ENCODE measurements at regions not wholly inside any gene's neighbourhood (a gene's known extent, or its start where the extent isn't known, plus 50 kb on each side); places are given as distances from the start of the nearest gene placed in this dataset.
"Not testable (repeated sequence)": the region's sequence is repeated elsewhere in the genome, so short reads cannot be mapped to it uniquely, and the experiment has no call there.

DNA sequence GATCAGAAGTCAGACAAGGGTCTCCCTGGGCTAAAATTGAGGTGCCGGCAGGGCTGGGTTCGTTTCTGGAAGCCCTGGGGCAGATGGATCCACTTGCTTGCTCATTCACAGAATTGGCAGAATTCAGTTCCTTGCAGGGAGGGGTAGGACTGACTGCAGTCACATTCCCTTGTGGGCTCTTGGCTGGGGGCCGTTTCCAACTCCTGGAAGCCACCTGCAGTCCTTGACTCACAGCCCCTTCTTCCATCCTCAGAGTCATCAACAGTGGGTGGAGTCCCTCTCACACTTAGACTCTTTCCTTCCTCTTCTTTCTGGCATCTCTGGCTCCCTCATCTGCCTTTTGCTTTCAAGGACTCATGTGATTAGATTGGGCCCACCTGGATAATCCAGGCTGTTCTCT, 54.6 kb upstream of the NANOS1 start:
- Histone ChIP-seq H3K4me1 (ENCODE audit: control insufficient read depth, insufficient read depth, low read length) (no peaks in the 10 kb centered on the region), H3K4me3 (ENCODE audit: low read length) (no peak overlapping the region), H3K36me3 (ENCODE audit: insufficient read depth, low read length) (no peaks in the 10 kb centered on the region), H3K27me3 (ENCODE audit: control insufficient read depth, insufficient read depth, low read length) (peaks cover 47% of the 10 kb centered on the region), H3K9me3 (replicated peaks; ENCODE audit: low read length) (no peaks in the 10 kb centered on the region), H3K9ac (ENCODE audit: low read depth, low read length) (no peak overlapping the region), H3K4me2 (ENCODE audit: low read length) (no peak overlapping the region)

DNA sequence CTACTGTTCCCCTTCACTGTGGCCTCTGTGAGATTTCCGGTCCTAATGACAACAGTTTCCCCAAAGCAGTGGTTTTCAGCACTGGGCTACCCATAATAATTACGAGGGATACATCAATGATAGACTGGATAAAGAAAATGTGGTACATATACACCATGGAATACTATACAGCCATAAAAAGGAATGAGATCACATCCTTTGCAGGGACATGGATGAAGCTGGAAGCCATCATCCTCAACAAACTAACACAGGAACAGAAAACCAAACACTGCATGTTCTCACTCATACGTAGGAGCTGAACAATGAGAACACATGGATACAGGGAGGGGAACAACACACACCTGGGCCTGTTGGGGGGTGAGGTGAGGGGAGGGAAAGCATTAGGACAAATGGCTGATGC, 53.3 kb upstream of the NANOS1 start:
- H3K4me2 ChIP-seq (ENCODE audit: low read length); H3K9me3 ChIP-seq (replicated peaks; ENCODE audit: low read length); H3K36me3 ChIP-seq (ENCODE audit: insufficient read depth, low read length); H3K4me3 ChIP-seq (ENCODE audit: low read length); H3K9ac ChIP-seq (ENCODE audit: low read depth, low read length); H3K4me1 ChIP-seq (ENCODE audit: control insufficient read depth, insufficient read depth, low read length): not testable (repeated sequence)
- H3K27me3 ChIP-seq (ENCODE audit: control insufficient read depth, insufficient read depth, low read length): peaks cover 41% of the 10 kb centered on the region

DNA sequence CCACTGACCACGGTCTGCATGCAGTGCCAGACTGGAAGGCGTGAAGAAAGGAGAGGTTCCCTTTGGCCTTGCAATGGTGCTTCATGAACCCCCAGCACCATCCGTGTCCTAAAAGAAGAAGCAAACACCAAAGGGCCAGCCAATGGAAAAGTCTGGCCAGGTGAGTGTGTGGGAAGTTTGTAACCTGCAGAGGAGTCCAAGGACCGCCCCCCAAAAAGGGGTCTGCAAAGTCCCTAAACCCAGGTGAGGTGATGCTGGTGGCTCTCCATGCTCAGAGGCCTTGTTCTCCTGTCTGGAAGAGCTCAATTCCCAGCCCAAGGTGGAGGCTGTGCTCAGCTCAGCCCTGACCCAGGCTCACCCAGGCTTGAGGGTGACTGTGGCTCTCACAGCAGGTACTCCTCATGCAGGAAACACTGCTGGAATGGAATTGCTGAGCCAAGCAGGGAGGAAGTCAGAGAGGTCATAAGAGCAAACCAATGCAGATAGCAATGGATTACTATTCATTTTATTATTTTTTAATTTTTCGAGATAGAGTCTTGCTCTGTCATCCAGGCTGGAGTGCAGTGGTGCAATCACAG, 52.4 kb upstream of the NANOS1 start:
- Histone ChIP-seq H3K36me3 (ENCODE audit: insufficient read depth, low read length) (no peaks in the 10 kb centered on the region), H3K9me3 (replicated peaks; ENCODE audit: low read length) (no peaks in the 10 kb centered on the region), H3K27me3 (ENCODE audit: control insufficient read depth, insufficient read depth, low read length) (peaks cover 38% of the 10 kb centered on the region), H3K4me3 (ENCODE audit: low read length) (no peak overlapping the region), H3K4me1 (ENCODE audit: control insufficient read depth, insufficient read depth, low read length) (no peaks in the 10 kb centered on the region), H3K9ac (ENCODE audit: low read depth, low read length) (no peak overlapping the region), H3K4me2 (ENCODE audit: low read length) (no peak overlapping the region)

DNA sequence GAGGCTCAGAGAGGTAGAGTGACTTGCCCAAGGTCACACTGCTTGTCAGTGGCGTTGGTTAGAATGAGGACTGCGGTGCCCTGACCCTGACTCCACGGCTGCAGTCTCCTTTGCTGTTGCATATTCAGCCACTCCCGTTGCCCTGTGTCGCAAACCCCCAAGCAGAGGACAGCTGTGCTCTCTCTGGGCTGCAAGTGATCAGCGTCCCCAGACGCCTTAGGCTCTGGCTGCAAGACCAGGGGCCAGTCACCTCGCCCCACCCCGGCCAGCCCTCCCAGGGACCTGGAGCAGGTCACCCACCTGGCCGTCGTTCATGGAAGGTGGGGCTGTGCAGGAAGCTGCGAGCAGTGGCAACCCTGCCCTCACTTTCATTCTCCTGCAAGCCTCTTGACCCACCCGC, 51.7 kb upstream of the NANOS1 start:
- no peaks in the 10 kb centered on the region for H3K36me3 ChIP-seq (ENCODE audit: insufficient read depth, low read length)
- H3K9me3 ChIP-seq (replicated peaks; ENCODE audit: low read length): no peaks in the 10 kb centered on the region
- peaks cover 34% of the 10 kb centered on the region for H3K27me3 ChIP-seq (ENCODE audit: control insufficient read depth, insufficient read depth, low read length)
- H3K4me2 ChIP-seq (ENCODE audit: low read length): no peak overlapping the region
- H3K4me3 ChIP-seq (ENCODE audit: low read length): no peak overlapping the region
- H3K9ac ChIP-seq (ENCODE audit: low read depth, low read length): no peak overlapping the region
- no peaks in the 10 kb centered on the region for H3K4me1 ChIP-seq (ENCODE audit: control insufficient read depth, insufficient read depth, low read length)

DNA sequence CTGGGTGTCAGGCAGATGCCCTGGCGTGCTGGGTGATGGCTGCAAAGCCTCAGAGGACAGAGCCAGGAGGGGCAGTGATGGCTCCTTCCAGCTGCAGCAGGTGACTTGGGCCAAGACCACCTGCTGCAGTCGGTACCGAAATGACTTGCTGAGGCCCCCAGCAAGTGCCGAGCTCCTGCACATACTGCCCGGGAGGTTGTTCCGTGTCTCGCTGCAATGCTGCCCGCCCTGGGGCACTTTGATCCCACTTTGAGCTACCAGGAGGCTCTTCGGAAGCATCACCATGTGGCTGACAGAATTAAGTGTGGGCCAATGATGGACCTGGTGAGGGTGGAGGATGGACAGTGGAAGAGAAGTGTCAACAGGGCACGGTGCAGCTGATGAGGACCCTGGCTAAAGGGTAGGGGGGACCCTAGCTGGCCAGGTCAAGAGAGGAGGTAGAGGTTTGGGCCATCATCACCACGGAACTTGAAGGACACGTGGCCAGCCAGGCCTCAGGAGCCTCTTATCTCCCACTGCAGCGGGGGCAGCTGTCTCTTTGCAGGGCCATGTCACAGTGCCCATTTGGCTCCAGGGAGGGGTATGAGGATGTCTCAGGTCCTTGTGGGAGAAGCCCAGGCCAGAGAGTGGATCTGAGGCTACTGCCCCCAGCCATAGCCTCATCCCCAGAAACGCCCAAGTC, 51.1 kb upstream of the NANOS1 start:
- Histone ChIP-seq H3K4me3 (ENCODE audit: low read length) (no peak overlapping the region), H3K4me1 (ENCODE audit: control insufficient read depth, insufficient read depth, low read length) (no peaks in the 10 kb centered on the region), H3K9ac (ENCODE audit: low read depth, low read length) (no peak overlapping the region), H3K9me3 (replicated peaks; ENCODE audit: low read length) (no peaks in the 10 kb centered on the region), H3K4me2 (ENCODE audit: low read length) (no peak overlapping the region), H3K27me3 (ENCODE audit: control insufficient read depth, insufficient read depth, low read length) (peaks cover 30% of the 10 kb centered on the region), H3K36me3 (ENCODE audit: insufficient read depth, low read length) (no peaks in the 10 kb centered on the region)

DNA sequence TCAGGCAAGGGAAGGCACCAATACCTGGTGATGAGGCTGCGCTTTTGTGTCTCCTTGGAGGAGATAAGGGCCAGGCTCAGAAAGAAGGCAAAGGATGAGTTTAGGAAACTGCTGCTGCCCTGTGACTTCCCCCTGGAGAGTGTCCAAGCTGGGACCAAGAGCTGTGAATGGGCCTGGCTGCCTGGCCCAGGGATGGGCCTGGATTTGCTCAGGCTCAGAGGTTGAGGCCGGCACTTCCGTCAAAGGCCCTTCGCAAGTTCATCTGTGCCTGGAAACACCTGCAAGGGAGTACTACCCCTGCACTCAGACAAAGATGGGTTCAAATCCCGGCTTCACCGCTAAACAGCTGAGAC, 50.5 kb upstream of the NANOS1 start:
- Histone ChIP-seq H3K4me3 (ENCODE audit: low read length) (no peak overlapping the region), H3K27me3 (ENCODE audit: control insufficient read depth, insufficient read depth, low read length) (peaks cover 25% of the 10 kb centered on the region), H3K4me1 (ENCODE audit: control insufficient read depth, insufficient read depth, low read length) (no peaks in the 10 kb centered on the region), H3K9me3 (replicated peaks; ENCODE audit: low read length) (no peaks in the 10 kb centered on the region), H3K4me2 (ENCODE audit: low read length) (no peak overlapping the region), H3K9ac (ENCODE audit: low read depth, low read length) (no peak overlapping the region), H3K36me3 (ENCODE audit: insufficient read depth, low read length) (no peaks in the 10 kb centered on the region)

DNA sequence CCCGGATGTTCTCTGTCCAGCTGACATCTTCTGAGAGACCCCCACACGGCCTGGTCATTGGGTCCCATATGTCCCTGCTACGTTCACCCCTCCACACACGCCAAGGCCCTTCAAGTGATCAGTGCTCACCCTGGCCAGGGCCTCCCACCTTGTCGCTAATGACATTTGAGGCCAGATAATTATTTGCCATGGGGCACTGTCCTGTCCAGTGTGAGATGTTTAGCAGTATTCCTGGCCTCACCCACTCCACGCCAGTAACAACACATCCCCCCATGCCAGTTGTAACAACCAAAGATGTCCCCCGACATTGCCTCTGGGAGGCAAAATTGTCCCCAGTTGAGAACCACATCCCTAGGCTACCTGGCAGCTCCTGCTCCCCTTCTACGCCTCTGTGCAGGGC, 49.9 kb upstream of the NANOS1 start:
- Histone ChIP-seq H3K36me3 (ENCODE audit: insufficient read depth, low read length) (no peaks in the 10 kb centered on the region), H3K9me3 (replicated peaks; ENCODE audit: low read length) (no peaks in the 10 kb centered on the region), H3K9ac (ENCODE audit: low read depth, low read length) (no peak overlapping the region), H3K27me3 (ENCODE audit: control insufficient read depth, insufficient read depth, low read length) (peaks cover 23% of the 10 kb centered on the region), H3K4me3 (ENCODE audit: low read length) (no peak overlapping the region), H3K4me1 (ENCODE audit: control insufficient read depth, insufficient read depth, low read length) (no peaks in the 10 kb centered on the region), H3K4me2 (ENCODE audit: low read length) (no peak overlapping the region)
